HEK293 (cell line): ENCODE measurements at regions not wholly inside any gene's neighbourhood (a gene's known extent, or its start where the extent isn't known, plus 50 kb on each side); places are given as distances from the start of the nearest gene placed in this dataset.

Source experiments
- CTCF ChIA-PET: fragments of 350-600 bp; formaldehyde crosslinking; extraction: SDS; loops from one replicate; lab custom pipeline; 2021; ENCODE audit warnings: antibody characterized with exemption; lab: Yijun Ruan, JAX
- POLR2A ChIA-PET: fragments of 300-600 bp; formaldehyde crosslinking; extraction: SDS; loops from one replicate; lab custom pipeline; 2020; ENCODE audit warnings: antibody characterized with exemption, inconsistent platforms; lab: Yijun Ruan, JAX
- H3K27ac ChIP-seq: fragments of 200-500 bp; sonication (Bioruptor generic); 2 replicates; pipeline ENCODE4 v1.5.1; 2014; ENCODE audit warnings: low read depth, low read length, control low read depth, inconsistent platforms; ENCODE audit errors: extremely low read depth
- H3K36me3 ChIP-seq, 2 experiments: fragments of 200-500 bp in 1 of 2; sonication (Bioruptor generic) in 1 of 2; 1 replicate in 1 of 2; 2 replicates in 1 of 2; pipeline ENCODE4 v1.5.1; 2014 to 2017; ENCODE audit warnings: inconsistent platforms in 2 of 2, low read length in 2 of 2; ENCODE audit not compliant: control insufficient read depth in 2 of 2, insufficient read depth in 1 of 2
- H3K4me1 ChIP-seq: fragments of 200-500 bp; sonication (Bioruptor generic); 2 replicates; pipeline ENCODE4 v1.5.1; 2014; ENCODE audit warnings: mild to moderate bottlenecking, low read length, inconsistent platforms; ENCODE audit not compliant: control insufficient read depth, insufficient read depth
- H3K4me3 ChIP-seq: 2 replicates; pipeline ENCODE4 v1.5.1; 2011; ENCODE audit warnings: low read depth, mild to moderate bottlenecking, control low read depth, low read length, moderate library complexity
- H3K9me3 ChIP-seq: fragments of 200-500 bp; sonication (Bioruptor generic); 2 replicates; pipeline ENCODE4 v1.5.1; 2014; ENCODE audit warnings: low read depth, low read length, inconsistent platforms; ENCODE audit not compliant: control insufficient read depth, insufficient read depth
- HOXA7 ChIP-seq: sonication (generic); formaldehyde crosslinking; IDR thresholded peaks from 2 replicates; pipeline ENCODE4 v1.8.1; 2022; ENCODE audit warnings: missing genetic modification reagents, borderline replicate concordance
- HOXD13 ChIP-seq: sonication (generic); formaldehyde crosslinking; IDR thresholded peaks from 2 replicates; pipeline ENCODE4 v1.8.0; 2022; ENCODE audit warnings: missing genetic modification reagents, borderline replicate concordance
- KLF8 ChIP-seq: fragments of 450-650 bp; formaldehyde crosslinking; IDR thresholded peaks from 2 replicates; pipeline ENCODE4 v1.5.1; 2016; ENCODE audit warnings: missing biosample characterization, missing genetic modification characterization
- ZBTB7A ChIP-seq: fragments of 450-650 bp; formaldehyde crosslinking; IDR thresholded peaks from 2 replicates; pipeline ENCODE4 v1.5.1; 2016; ENCODE audit warnings: low read depth, missing biosample characterization, missing genetic modification characterization
- ZEB2 ChIP-seq: fragments of 450-650 bp; formaldehyde crosslinking; IDR thresholded peaks from 2 replicates; pipeline ENCODE4 v1.5.1; 2016; ENCODE audit warnings: missing biosample characterization, missing genetic modification characterization
- ZFP3 ChIP-seq: fragments of 450-650 bp; formaldehyde crosslinking; IDR thresholded peaks from 2 replicates; pipeline ENCODE4 v1.5.1; 2016; ENCODE audit warnings: low read depth, missing biosample characterization, missing genetic modification characterization
- ZIC2 ChIP-seq: fragments of 450-650 bp; formaldehyde crosslinking; IDR thresholded peaks from 2 replicates; pipeline ENCODE4 v1.5.1; 2016; ENCODE audit warnings: missing biosample characterization, missing genetic modification characterization
- ZNF214 ChIP-seq: fragments of 450-650 bp; formaldehyde crosslinking; IDR thresholded peaks from 2 replicates; pipeline ENCODE4 v1.5.1; 2017; ENCODE audit warnings: missing biosample characterization, mild to moderate bottlenecking, missing genetic modification characterization, borderline replicate concordance
- ZNF274 ChIP-seq, 2 experiments: fragments of 200-500 bp in 1 of 2; fragments of 450-650 bp in 1 of 2; sonication (Bioruptor generic) in 1 of 2; formaldehyde crosslinking in 1 of 2; IDR thresholded peaks; 2 replicates each; pipeline versions ENCODE4 v1.5.1 to v1.6.1; 2014 to 2016; ENCODE audit warnings: borderline replicate concordance in 1 of 2, inconsistent platforms in 1 of 2, low read length in 1 of 2, missing biosample characterization in 1 of 2, missing genetic modification characterization in 1 of 2
- ZNF335 ChIP-seq: fragments of 450-650 bp; formaldehyde crosslinking; conservative IDR thresholded peaks from 2 replicates; pipeline ENCODE4 v1.5.1; 2016; ENCODE audit warnings: missing biosample characterization, missing genetic modification characterization
- ZNF350 ChIP-seq: fragments of 450-650 bp; formaldehyde crosslinking; IDR thresholded peaks from 2 replicates; pipeline ENCODE4 v1.5.0; 2017; ENCODE audit warnings: missing biosample characterization, mild to moderate bottlenecking, missing genetic modification characterization
- ZNF354C ChIP-seq: fragments of 450-650 bp; formaldehyde crosslinking; IDR thresholded peaks from 2 replicates; pipeline ENCODE4 v1.5.1; 2016; ENCODE audit warnings: missing biosample characterization, missing genetic modification characterization, low read depth, borderline replicate concordance
- ZNF394 ChIP-seq: fragments of 450-650 bp; formaldehyde crosslinking; IDR thresholded peaks from 2 replicates; pipeline ENCODE4 v1.5.1; 2016; ENCODE audit warnings: missing biosample characterization, missing genetic modification characterization, mild to moderate bottlenecking, moderate library complexity, borderline replicate concordance
- ZNF600 ChIP-seq: fragments of 450-650 bp; formaldehyde crosslinking; IDR thresholded peaks from 2 replicates; pipeline ENCODE4 v1.5.1; 2016; ENCODE audit warnings: missing biosample characterization, missing genetic modification characterization
- ZNF670 ChIP-seq: fragments of 450-650 bp; formaldehyde crosslinking; IDR thresholded peaks from 2 replicates; pipeline ENCODE4 v1.5.1; 2016; ENCODE audit warnings: missing biosample characterization, missing genetic modification characterization, low read depth
- ZNF677 ChIP-seq: fragments of 450-650 bp; IDR thresholded peaks from 2 replicates; pipeline ENCODE4 v1.5.0; 2018; ENCODE audit warnings: missing biosample characterization, mild to moderate bottlenecking, missing genetic modification characterization, moderate library complexity
- ZNF830 ChIP-seq: fragments of 450-650 bp; IDR thresholded peaks from 2 replicates; pipeline ENCODE4 v1.5.0; 2018; ENCODE audit warnings: missing biosample characterization, missing genetic modification characterization, low read depth, mild to moderate bottlenecking, moderate library complexity
- ZNF843 ChIP-seq: fragments of 450-650 bp; formaldehyde crosslinking; IDR thresholded peaks from 2 replicates; pipeline ENCODE4 v1.5.1; 2016; ENCODE audit warnings: missing biosample characterization, missing genetic modification characterization
- ZSCAN30 ChIP-seq: fragments of 450-650 bp; IDR thresholded peaks from 2 replicates; pipeline ENCODE4 v1.5.1; 2018; ENCODE audit warnings: missing biosample characterization, mild to moderate bottlenecking, missing genetic modification characterization, moderate library complexity
- TF ChIP-seq, protein P1 (sequence below): fragments of 450-650 bp; formaldehyde crosslinking; IDR thresholded peaks from 2 replicates; pipeline ENCODE4 v1.5.1; 2017; ENCODE audit warnings: missing biosample characterization, missing genetic modification characterization
- TF ChIP-seq, protein P2 (sequence below): fragments of 450-650 bp; formaldehyde crosslinking; IDR thresholded peaks from 2 replicates; pipeline ENCODE4 v1.5.1; 2016; ENCODE audit warnings: missing biosample characterization, missing genetic modification characterization
- TF ChIP-seq, protein P3 (sequence below): fragments of 450-650 bp; formaldehyde crosslinking; conservative IDR thresholded peaks from 2 replicates; pipeline ENCODE4 v1.5.1; 2016; ENCODE audit warnings: low read depth, missing biosample characterization, missing genetic modification characterization

DNA sequence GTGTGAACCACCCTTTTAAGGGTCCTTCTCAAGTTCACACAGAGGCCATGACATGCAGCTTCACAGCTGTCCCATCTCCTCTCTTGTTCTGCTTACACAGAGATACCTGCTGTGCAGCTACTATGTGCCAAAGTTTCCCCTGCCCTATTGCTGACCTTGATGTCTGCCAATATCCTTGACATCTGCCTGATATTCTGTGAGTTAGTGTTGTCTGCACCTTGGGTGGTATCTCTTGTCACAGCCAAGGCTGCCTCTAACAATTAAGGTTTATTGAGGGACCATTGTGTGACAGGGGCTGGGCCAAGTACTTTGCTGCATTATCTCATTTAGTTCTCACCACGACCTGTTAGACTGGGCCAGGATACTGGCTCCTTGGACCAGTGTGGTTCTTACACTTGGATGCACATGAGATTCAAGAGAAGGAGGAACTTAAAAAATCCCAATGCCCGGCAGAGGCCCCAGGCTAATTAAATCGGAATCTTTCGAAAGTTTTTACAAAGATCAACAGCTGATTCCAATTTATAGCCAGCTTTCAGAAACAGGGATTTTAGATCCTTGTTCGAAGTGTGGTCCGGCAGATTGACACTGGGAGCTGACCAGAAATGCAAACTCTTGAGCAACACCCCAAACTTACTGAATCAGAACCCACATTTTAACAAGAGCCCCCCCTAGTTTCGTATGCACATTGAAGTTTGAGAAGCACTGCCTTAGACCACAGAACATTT is 178.6 kb downstream of the SATB1 start (continued):
- no peak for TF ChIP-seq ZNF335
- TF ChIP-seq, protein P1, sequence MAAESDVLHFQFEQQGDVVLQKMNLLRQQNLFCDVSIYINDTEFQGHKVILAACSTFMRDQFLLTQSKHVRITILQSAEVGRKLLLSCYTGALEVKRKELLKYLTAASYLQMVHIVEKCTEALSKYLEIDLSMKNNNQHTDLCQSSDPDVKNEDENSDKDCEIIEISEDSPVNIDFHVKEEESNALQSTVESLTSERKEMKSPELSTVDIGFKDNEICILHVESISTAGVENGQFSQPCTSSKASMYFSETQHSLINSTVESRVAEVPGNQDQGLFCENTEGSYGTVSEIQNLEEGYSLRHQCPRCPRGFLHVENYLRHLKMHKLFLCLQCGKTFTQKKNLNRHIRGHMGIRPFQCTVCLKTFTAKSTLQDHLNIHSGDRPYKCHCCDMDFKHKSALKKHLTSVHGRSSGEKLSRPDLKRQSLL (tag by site-specific recombination), result no peak
- TF ChIP-seq, protein P2, sequence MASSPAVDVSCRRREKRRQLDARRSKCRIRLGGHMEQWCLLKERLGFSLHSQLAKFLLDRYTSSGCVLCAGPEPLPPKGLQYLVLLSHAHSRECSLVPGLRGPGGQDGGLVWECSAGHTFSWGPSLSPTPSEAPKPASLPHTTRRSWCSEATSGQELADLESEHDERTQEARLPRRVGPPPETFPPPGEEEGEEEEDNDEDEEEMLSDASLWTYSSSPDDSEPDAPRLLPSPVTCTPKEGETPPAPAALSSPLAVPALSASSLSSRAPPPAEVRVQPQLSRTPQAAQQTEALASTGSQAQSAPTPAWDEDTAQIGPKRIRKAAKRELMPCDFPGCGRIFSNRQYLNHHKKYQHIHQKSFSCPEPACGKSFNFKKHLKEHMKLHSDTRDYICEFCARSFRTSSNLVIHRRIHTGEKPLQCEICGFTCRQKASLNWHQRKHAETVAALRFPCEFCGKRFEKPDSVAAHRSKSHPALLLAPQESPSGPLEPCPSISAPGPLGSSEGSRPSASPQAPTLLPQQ (tag by site-specific recombination), result no peak
- no peak for TF ChIP-seq ZNF394

DNA sequence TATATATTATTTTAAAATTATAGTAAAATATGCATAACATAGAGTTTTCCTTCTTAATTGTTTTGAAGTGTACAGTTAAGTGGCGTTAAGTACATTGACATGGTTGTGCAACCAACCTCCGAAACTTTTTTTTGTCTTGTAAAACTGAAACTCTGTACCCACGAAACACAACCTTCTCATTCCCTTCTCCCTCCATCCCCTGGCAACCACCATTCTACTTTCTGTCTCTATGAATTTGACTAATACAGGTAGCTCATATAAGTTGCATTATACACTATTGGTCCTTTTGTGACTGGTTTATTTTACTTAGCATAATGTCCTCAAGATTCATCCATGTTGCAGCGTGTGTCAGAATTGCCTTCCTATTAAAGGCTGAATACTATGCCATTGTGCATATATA is 179.4 kb downstream of the SATB1 start:
- no peak overlapping the region for H3K27ac ChIP-seq
- CTCF ChIA-PET, result no interaction called here
- no peak for TF ChIP-seq ZNF843 (tag by site-specific recombination)
- TF ChIP-seq, protein P3, sequence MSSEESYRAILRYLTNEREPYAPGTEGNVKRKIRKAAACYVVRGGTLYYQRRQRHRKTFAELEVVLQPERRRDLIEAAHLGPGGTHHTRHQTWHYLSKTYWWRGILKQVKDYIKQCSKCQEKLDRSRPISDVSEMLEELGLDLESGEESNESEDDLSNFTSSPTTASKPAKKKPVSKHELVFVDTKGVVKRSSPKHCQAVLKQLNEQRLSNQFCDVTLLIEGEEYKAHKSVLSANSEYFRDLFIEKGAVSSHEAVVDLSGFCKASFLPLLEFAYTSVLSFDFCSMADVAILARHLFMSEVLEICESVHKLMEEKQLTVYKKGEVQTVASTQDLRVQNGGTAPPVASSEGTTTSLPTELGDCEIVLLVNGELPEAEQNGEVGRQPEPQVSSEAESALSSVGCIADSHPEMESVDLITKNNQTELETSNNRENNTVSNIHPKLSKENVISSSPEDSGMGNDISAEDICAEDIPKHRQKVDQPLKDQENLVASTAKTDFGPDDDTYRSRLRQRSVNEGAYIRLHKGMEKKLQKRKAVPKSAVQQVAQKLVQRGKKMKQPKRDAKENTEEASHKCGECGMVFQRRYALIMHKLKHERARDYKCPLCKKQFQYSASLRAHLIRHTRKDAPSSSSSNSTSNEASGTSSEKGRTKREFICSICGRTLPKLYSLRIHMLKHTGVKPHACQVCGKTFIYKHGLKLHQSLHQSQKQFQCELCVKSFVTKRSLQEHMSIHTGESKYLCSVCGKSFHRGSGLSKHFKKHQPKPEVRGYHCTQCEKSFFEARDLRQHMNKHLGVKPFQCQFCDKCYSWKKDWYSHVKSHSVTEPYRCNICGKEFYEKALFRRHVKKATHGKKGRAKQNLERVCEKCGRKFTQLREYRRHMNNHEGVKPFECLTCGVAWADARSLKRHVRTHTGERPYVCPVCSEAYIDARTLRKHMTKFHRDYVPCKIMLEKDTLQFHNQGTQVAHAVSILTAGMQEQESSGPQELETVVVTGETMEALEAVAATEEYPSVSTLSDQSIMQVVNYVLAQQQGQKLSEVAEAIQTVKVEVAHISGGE (tag by site-specific recombination), result no peak
- no peak for TF ChIP-seq ZIC2 (tag by site-specific recombination)
- TF ChIP-seq ZEB2, result no peak
- TF ChIP-seq ZFP3, result no peak
- no peak for TF ChIP-seq ZNF274 (IDR thresholded peaks at IDR 0.05; ENCODE audit: low read length)
- TF ChIP-seq ZNF274 (tag by site-specific recombination; IDR thresholded peaks at IDR 0.05; ENCODE audit: borderline replicate concordance), result no peak
- TF ChIP-seq, protein P1 (tag by site-specific recombination), result no peak
- TF ChIP-seq ZNF394, result no peak
- TF ChIP-seq ZNF350 (tag by site-specific recombination), result no peak
- no peak for TF ChIP-seq ZNF830
- TF ChIP-seq ZBTB7A (tag by site-specific recombination), result no peak
- no peak for TF ChIP-seq ZNF214 (tag by site-specific recombination)
- no peak for TF ChIP-seq ZNF677 (tag by site-specific recombination)
- no peak for TF ChIP-seq HOXD13 (CRISPR knock-in tag)
- no peak for TF ChIP-seq ZSCAN30 (tag by site-specific recombination)
- TF ChIP-seq KLF8, result no peak
- TF ChIP-seq ZNF354C (tag by site-specific recombination), result no peak
- TF ChIP-seq HOXA7 (CRISPR knock-in tag), result no peak
- no peak for TF ChIP-seq ZNF670 (tag by site-specific recombination)
- no peak for TF ChIP-seq ZNF600 (tag by site-specific recombination)
- no peaks in the 10 kb centered on the region for H3K36me3 ChIP-seq
- H3K4me1 ChIP-seq, result no peaks in the 10 kb centered on the region
- H3K9me3 ChIP-seq, result no peaks in the 10 kb centered on the region
- H3K4me3 ChIP-seq, result no peak overlapping the region
- POLR2A ChIA-PET, result no interaction called here
